GM19468 (cell line): ENCODE measurements at regions not wholly inside any gene's neighbourhood (a gene's known extent, or its start where the extent isn't known, plus 50 kb on each side); places are given as distances from the start of the nearest gene placed in this dataset.

ENCODE experiments used
- ATAC-seq: cut with Tn5 transposase; IDR thresholded peaks from one replicate; pipeline ENCODE4 v1.9.1; 2021; ENCODE audit warnings: mild to moderate bottlenecking, moderate library complexity, moderate number of reproducible peaks; ENCODE audit not compliant: unreplicated experiment; ENCODE audit errors: extremely low read depth

- no peak for ATAC-seq
These were observed 256.3 kb upstream of the TMCO5A start for GRCh38 chr15:37678124-37678523.

GRCh38 chr15:37679627-37680026, 254.8 kb upstream of the TMCO5A start:
- ATAC-seq, result no peak

GRCh38 chr15:37682304-37682703, 252.1 kb upstream of the TMCO5A start:
- ATAC-seq, result no peak

- ATAC-seq, result no peak
These were observed 242.5 kb upstream of the TMCO5A start for GRCh38 chr15:37691911-37692310.

GRCh38 chr15:37693926-37694325, 240.5 kb upstream of the TMCO5A start:
- ATAC-seq, result no peak

- no peak for ATAC-seq
These were observed 238.7 kb upstream of the TMCO5A start for GRCh38 chr15:37695719-37696118.

- no peak for ATAC-seq
These were observed 235.8 kb upstream of the TMCO5A start for GRCh38 chr15:37698679-37699078.

GRCh38 chr15:37701230-37701629, 233.2 kb upstream of the TMCO5A start:
- ATAC-seq, result no peak

- ATAC-seq, result no peak
These were observed 224.8 kb upstream of the TMCO5A start for GRCh38 chr15:37709669-37710068.

GRCh38 chr15:37715101-37715500, 219.3 kb upstream of the TMCO5A start:
- ATAC-seq, result no peak

GRCh38 chr15:37720267-37720666, 214.2 kb upstream of the TMCO5A start:
- no peak for ATAC-seq

- ATAC-seq, result no peak
These were observed 203.2 kb upstream of the TMCO5A start for GRCh38 chr15:37731146-37731746.

GRCh38 chr15:37733628-37734027, 200.8 kb upstream of the TMCO5A start:
- no peak for ATAC-seq

- ATAC-seq, result no peak
These were observed 193.8 kb upstream of the TMCO5A start for GRCh38 chr15:37740623-37741141.

GRCh38 chr15:37743826-37744225, 190.6 kb upstream of the TMCO5A start:
- ATAC-seq, result no peak

GRCh38 chr15:37744521-37744920, 189.9 kb upstream of the TMCO5A start:
- ATAC-seq, result no peak

GRCh38 chr15:37751401-37751800, 183.0 kb upstream of the TMCO5A start:
- no peak for ATAC-seq

GRCh38 chr15:37756407-37756806, 178.0 kb upstream of the TMCO5A start:
- ATAC-seq, result no peak

GRCh38 chr15:37758412-37758811, 176.0 kb upstream of the TMCO5A start:
- no peak for ATAC-seq

GRCh38 chr15:37764733-37765191, 169.7 kb upstream of the TMCO5A start:
- peak; percentile 52 for ATAC-seq

GRCh38 chr15:37765786-37766185, 168.7 kb upstream of the TMCO5A start:
- ATAC-seq, result no peak

- no peak for ATAC-seq
These were observed 166.5 kb upstream of the TMCO5A start for GRCh38 chr15:37767841-37768455.
